WERI-Rb-1 (cell line): ENCODE measurements at regions not wholly inside any gene's neighbourhood (a gene's known extent, or its start where the extent isn't known, plus 50 kb on each side); places are given as distances from the start of the nearest gene placed in this dataset.
"Not testable (repeated sequence)": the region's sequence is repeated elsewhere in the genome, so short reads cannot be mapped to it uniquely, and the experiment has no call there.

ENCODE experiments used
- DNase-seq: peaks from one replicate; pipeline ENCODE4 v3.0.0-alpha.2; 2020
- H3K27ac ChIP-seq: fragments of 250-450 bp; sonication (Bioruptor Pico); 2 replicates; pipeline ENCODE4 v1.5.1; 2020; ENCODE audit warnings: mild to moderate bottlenecking, moderate library complexity
- H3K27me3 ChIP-seq: fragments of 250-450 bp; sonication (Bioruptor Pico); 2 replicates; pipeline ENCODE4 v1.5.1; 2021; ENCODE audit warnings: mild to moderate bottlenecking, low read depth, moderate library complexity; ENCODE audit not compliant: insufficient read depth, severe bottlenecking
- H3K36me3 ChIP-seq: fragments of 250-450 bp; sonication (Bioruptor Pico); 2 replicates; pipeline ENCODE4 v1.5.1; 2020; ENCODE audit warnings: mild to moderate bottlenecking, moderate library complexity
- H3K4me3 ChIP-seq: 2 replicates; pipeline ENCODE4 v1.5.1; 2011; ENCODE audit warnings: low read depth, mild to moderate bottlenecking, control low read depth, low read length
- H3K9me3 ChIP-seq: fragments of 250-450 bp; sonication (Bioruptor Pico); 2 replicates; pipeline ENCODE4 v1.5.1; 2021; ENCODE audit warnings: mild to moderate bottlenecking, moderate library complexity; ENCODE audit not compliant: severe bottlenecking
- CTCF ChIP-seq: IDR thresholded peaks from 2 replicates; pipeline ENCODE4 v1.5.1; 2011; ENCODE audit warnings: low read depth, mild to moderate bottlenecking, control low read depth, inconsistent platforms, low read length

GRCh38 chr1:230567221-230567575 is 75.1 kb upstream of the COG2 start:
- no peak for TF ChIP-seq CTCF
- H3K9me3 ChIP-seq, result no peaks in the 10 kb centered on the region
- H3K27ac ChIP-seq, result no peak overlapping the region
- H3K4me3 ChIP-seq, result no peak overlapping the region
- DNase-seq, result no peak
- no peaks in the 10 kb centered on the region for H3K36me3 ChIP-seq
- H3K27me3 ChIP-seq, result no peaks in the 10 kb centered on the region

GRCh38 chr1:230566532-230567220 is 75.6 kb upstream of the COG2 start:
- not testable (repeated sequence) for DNase-seq, H3K36me3 ChIP-seq, H3K27ac ChIP-seq, H3K27me3 ChIP-seq, H3K4me3 ChIP-seq, H3K9me3 ChIP-seq

GRCh38 chr1:230565141-230565540 is 77.1 kb upstream of the COG2 start:
- Histone ChIP-seq H3K27me3 (no peaks in the 10 kb centered on the region), H3K36me3 (no peaks in the 10 kb centered on the region), H3K4me3 (no peak overlapping the region), H3K9me3 (no peaks in the 10 kb centered on the region), H3K27ac (no peak overlapping the region)
- no peak for TF ChIP-seq CTCF
- no peak for DNase-seq

GRCh38 chr1:230563591-230563990 is 78.7 kb upstream of the COG2 start:
- Histone ChIP-seq H3K27me3 (no peaks in the 10 kb centered on the region), H3K27ac (no peak overlapping the region), H3K36me3 (no peaks in the 10 kb centered on the region), H3K9me3 (no peaks in the 10 kb centered on the region), H3K4me3 (no peak overlapping the region)
- TF ChIP-seq CTCF, result no peak
- DNase-seq, result no peak

GRCh38 chr1:230561570-230561969 is 80.7 kb upstream of the COG2 start:
- Histone ChIP-seq H3K36me3 (no peaks in the 10 kb centered on the region), H3K27ac (no peak overlapping the region), H3K9me3 (no peaks in the 10 kb centered on the region), H3K4me3 (no peak overlapping the region), H3K27me3 (no peaks in the 10 kb centered on the region)
- no peak for TF ChIP-seq CTCF
- DNase-seq, result no peak

- no peak for DNase-seq
- no peak for TF ChIP-seq CTCF
- H3K27me3 ChIP-seq, result no peaks in the 10 kb centered on the region
- H3K4me3 ChIP-seq, result no peak overlapping the region
- H3K27ac ChIP-seq, result no peak overlapping the region
- no peaks in the 10 kb centered on the region for H3K9me3 ChIP-seq
- no peaks in the 10 kb centered on the region for H3K36me3 ChIP-seq
Observed at GRCh38 chr1:230558324-230558723, 84.0 kb upstream of the COG2 start.
